Nephron progenitor cell (in vitro differentiated cells): ENCODE measurements at regions not wholly inside any gene's neighbourhood (a gene's known extent, or its start where the extent isn't known, plus 50 kb on each side); places are given as distances from the start of the nearest gene placed in this dataset.

Source experiments
- DNase-seq: peaks from one replicate; pipeline ENCODE4 v3.0.0; 2021
- H3K27ac Mint-ChIP-seq: 2 replicates; pipeline ENCODE4 v1.8.0; 2021; ENCODE audit warnings: mild to moderate bottlenecking, moderate library complexity, mixed read lengths
- H3K27me3 Mint-ChIP-seq: 2 replicates; pipeline ENCODE4 v1.8.0; 2021; ENCODE audit warnings: mild to moderate bottlenecking, low read depth, mixed read lengths; ENCODE audit not compliant: poor library complexity
- H3K36me3 Mint-ChIP-seq: 2 replicates; pipeline ENCODE4 v1.8.0; 2021; ENCODE audit warnings: low read depth, mixed read lengths
- H3K4me1 Mint-ChIP-seq: 2 replicates; pipeline ENCODE4 v1.8.0; 2021; ENCODE audit warnings: mixed read lengths
- H3K4me3 Mint-ChIP-seq: 2 replicates; pipeline ENCODE4 v1.8.0; 2021; ENCODE audit warnings: mild to moderate bottlenecking, moderate library complexity, mixed read lengths
- H3K9me3 Mint-ChIP-seq: 2 replicates; pipeline ENCODE4 v1.8.0; 2021; ENCODE audit warnings: mild to moderate bottlenecking, moderate library complexity, mixed read lengths
- CTCF ChIP-seq: fragments of 200-600 bp; sonication (generic); IDR thresholded peaks from 2 replicates; pipeline ENCODE4 v1.5.0; 2021; ENCODE audit warnings: antibody characterized with exemption

- Mint-ChIP-seq H3K4me3 (no peak overlapping the region), H3K9me3 (no peaks in the 10 kb centered on the region), H3K27me3 (peaks cover 35% of the 10 kb centered on the region), H3K36me3 (no peaks in the 10 kb centered on the region), H3K4me1 (peaks cover 42% of the 10 kb centered on the region), H3K27ac (no peak overlapping the region)
- no peak for TF ChIP-seq CTCF
- no peak for DNase-seq
Observed at GRCh38 chr17:72396121-72396520, 275.3 kb downstream of the SOX9 start.

GRCh38 chr17:72397223-72397667, 276.4 kb downstream of the SOX9 start:
- no peak for TF ChIP-seq CTCF
- Mint-ChIP-seq H3K36me3 (no peaks in the 10 kb centered on the region), H3K27me3 (peaks cover 38% of the 10 kb centered on the region), H3K4me3 (no peak overlapping the region), H3K27ac (no peak overlapping the region), H3K9me3 (no peaks in the 10 kb centered on the region), H3K4me1 (peaks cover 31% of the 10 kb centered on the region)
- DNase-seq = no peak

- Mint-ChIP-seq H3K4me1 (peaks cover 26% of the 10 kb centered on the region), H3K9me3 (no peaks in the 10 kb centered on the region), H3K27ac (no peak overlapping the region), H3K4me3 (no peak overlapping the region), H3K36me3 (no peaks in the 10 kb centered on the region), H3K27me3 (peaks cover 40% of the 10 kb centered on the region)
- DNase-seq = no peak
- no peak for TF ChIP-seq CTCF
Observed at GRCh38 chr17:72397687-72398086, 276.9 kb downstream of the SOX9 start.

GRCh38 chr17:72399023-72399607, 278.3 kb downstream of the SOX9 start:
- Mint-ChIP-seq H3K4me3 (no peak overlapping the region), H3K36me3 (peaks cover 6% of the 10 kb centered on the region), H3K4me1 (peaks cover 12% of the 10 kb centered on the region), H3K27ac (no peak overlapping the region), H3K27me3 (peaks cover 38% of the 10 kb centered on the region), H3K9me3 (no peaks in the 10 kb centered on the region)
- no peak for TF ChIP-seq CTCF
- DNase-seq = no peak

- peaks cover 6% of the 10 kb centered on the region for H3K36me3 Mint-ChIP-seq
- no peak for TF ChIP-seq CTCF
- H3K27me3 Mint-ChIP-seq = peaks cover 32% of the 10 kb centered on the region
- no peaks in the 10 kb centered on the region for H3K9me3 Mint-ChIP-seq
- H3K4me3 Mint-ChIP-seq = no peak overlapping the region
- no peak overlapping the region for H3K27ac Mint-ChIP-seq
- peaks cover 11% of the 10 kb centered on the region for H3K4me1 Mint-ChIP-seq
- DNase-seq = no peak
Observed at GRCh38 chr17:72399608-72400487, 279.0 kb downstream of the SOX9 start.
